GM23338 (cell line): ENCODE measurements at regions not wholly inside any gene's neighbourhood (a gene's known extent, or its start where the extent isn't known, plus 50 kb on each side); places are given as distances from the start of the nearest gene placed in this dataset.

Experiments used
- CREB1 ChIP-seq: fragments of 250-450 bp; sonication (Bioruptor Pico); IDR thresholded peaks from 2 replicates; pipeline ENCODE4 v1.5.0; 2020; ENCODE audit warnings: low read depth, mild to moderate bottlenecking, moderate library complexity
- EZH2 ChIP-seq: fragments of 200-600 bp; sonication (generic); IDR thresholded peaks from one replicate; pipeline ENCODE4 v1.8.0; 2017; ENCODE audit warnings: antibody characterized with exemption, mild to moderate bottlenecking, low read depth; ENCODE audit not compliant: unreplicated experiment
- EZH2phosphoT487 ChIP-seq: fragments of 200-600 bp; sonication (generic); IDR thresholded peaks from one replicate; pipeline ENCODE4 v1.8.1; 2018; ENCODE audit warnings: antibody characterized with exemption; ENCODE audit not compliant: unreplicated experiment
- NANOG ChIP-seq: IDR thresholded peaks from 2 replicates; pipeline ENCODE4 v1.6.1; 2016; ENCODE audit warnings: antibody characterized with exemption, borderline replicate concordance
- POLR2AphosphoS5 ChIP-seq: IDR thresholded peaks from 2 replicates; pipeline ENCODE4 v1.6.1; 2016; ENCODE audit warnings: antibody characterized with exemption, low read depth
- ZNF114 ChIP-seq: fragments of 250-450 bp; sonication (Bioruptor Pico); IDR thresholded peaks from 2 replicates; pipeline ENCODE4 v1.5.0; 2020; ENCODE audit warnings: mild to moderate bottlenecking, moderate library complexity
- TF ChIP-seq, protein P1 (sequence below), 2 experiments: fragments of 200-600 bp in 1 of 2; sonication (generic) in 1 of 2; conservative IDR thresholded peaks; 2 replicates each; pipeline versions ENCODE4 v1.5.1 to v1.6.1; 2016 to 2017; ENCODE audit warnings: antibody characterized with exemption in 2 of 2, low read depth in 2 of 2, mild to moderate bottlenecking in 2 of 2, moderate library complexity in 1 of 2
- TF ChIP-seq, protein P2 (sequence below): IDR thresholded peaks from one replicate; pipeline ENCODE4 v1.6.1; 2018; ENCODE audit warnings: antibody characterized with exemption; ENCODE audit not compliant: unreplicated experiment
- TF ChIP-seq, protein P3 (sequence below): IDR thresholded peaks from 2 replicates; pipeline ENCODE4 v1.6.1; 2016; ENCODE audit warnings: antibody characterized with exemption

DNA sequence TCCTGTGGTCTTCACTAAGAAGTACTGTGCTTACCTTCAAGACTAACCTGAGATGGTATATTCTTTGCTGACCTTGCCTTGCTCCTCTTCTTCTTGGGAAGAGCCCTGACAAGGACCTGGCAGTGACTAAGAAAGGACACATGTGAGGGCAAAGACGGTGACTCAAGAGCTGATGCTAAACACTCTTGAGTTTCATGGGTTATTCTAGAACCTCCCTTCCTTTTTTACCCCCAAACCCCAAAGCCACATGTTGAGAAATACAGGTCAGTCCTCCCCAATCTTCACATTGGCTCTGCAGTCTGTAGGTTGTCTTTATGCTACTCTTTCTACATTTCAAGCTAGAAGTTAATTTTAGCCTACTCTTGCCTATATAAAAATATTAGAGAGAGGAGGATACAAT is 200.6 kb downstream of the SEMA6D start:
- TF ChIP-seq, protein P1, sequence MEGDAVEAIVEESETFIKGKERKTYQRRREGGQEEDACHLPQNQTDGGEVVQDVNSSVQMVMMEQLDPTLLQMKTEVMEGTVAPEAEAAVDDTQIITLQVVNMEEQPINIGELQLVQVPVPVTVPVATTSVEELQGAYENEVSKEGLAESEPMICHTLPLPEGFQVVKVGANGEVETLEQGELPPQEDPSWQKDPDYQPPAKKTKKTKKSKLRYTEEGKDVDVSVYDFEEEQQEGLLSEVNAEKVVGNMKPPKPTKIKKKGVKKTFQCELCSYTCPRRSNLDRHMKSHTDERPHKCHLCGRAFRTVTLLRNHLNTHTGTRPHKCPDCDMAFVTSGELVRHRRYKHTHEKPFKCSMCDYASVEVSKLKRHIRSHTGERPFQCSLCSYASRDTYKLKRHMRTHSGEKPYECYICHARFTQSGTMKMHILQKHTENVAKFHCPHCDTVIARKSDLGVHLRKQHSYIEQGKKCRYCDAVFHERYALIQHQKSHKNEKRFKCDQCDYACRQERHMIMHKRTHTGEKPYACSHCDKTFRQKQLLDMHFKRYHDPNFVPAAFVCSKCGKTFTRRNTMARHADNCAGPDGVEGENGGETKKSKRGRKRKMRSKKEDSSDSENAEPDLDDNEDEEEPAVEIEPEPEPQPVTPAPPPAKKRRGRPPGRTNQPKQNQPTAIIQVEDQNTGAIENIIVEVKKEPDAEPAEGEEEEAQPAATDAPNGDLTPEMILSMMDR (conservative IDR thresholded peaks at IDR 0.05; ENCODE audit: low read depth in 2 of 2), result no peak
- no peak for TF ChIP-seq EZH2
- no peak for TF ChIP-seq CREB1 (CRISPR knock-in tag)
- no peak for TF ChIP-seq POLR2AphosphoS5
- TF ChIP-seq, protein P2, sequence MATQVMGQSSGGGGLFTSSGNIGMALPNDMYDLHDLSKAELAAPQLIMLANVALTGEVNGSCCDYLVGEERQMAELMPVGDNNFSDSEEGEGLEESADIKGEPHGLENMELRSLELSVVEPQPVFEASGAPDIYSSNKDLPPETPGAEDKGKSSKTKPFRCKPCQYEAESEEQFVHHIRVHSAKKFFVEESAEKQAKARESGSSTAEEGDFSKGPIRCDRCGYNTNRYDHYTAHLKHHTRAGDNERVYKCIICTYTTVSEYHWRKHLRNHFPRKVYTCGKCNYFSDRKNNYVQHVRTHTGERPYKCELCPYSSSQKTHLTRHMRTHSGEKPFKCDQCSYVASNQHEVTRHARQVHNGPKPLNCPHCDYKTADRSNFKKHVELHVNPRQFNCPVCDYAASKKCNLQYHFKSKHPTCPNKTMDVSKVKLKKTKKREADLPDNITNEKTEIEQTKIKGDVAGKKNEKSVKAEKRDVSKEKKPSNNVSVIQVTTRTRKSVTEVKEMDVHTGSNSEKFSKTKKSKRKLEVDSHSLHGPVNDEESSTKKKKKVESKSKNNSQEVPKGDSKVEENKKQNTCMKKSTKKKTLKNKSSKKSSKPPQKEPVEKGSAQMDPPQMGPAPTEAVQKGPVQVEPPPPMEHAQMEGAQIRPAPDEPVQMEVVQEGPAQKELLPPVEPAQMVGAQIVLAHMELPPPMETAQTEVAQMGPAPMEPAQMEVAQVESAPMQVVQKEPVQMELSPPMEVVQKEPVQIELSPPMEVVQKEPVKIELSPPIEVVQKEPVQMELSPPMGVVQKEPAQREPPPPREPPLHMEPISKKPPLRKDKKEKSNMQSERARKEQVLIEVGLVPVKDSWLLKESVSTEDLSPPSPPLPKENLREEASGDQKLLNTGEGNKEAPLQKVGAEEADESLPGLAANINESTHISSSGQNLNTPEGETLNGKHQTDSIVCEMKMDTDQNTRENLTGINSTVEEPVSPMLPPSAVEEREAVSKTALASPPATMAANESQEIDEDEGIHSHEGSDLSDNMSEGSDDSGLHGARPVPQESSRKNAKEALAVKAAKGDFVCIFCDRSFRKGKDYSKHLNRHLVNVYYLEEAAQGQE, result no peak
- TF ChIP-seq EZH2phosphoT487, result no peak
- TF ChIP-seq ZNF114 (CRISPR knock-in tag), result no peak
- TF ChIP-seq NANOG, result no peak
- TF ChIP-seq, protein P3, sequence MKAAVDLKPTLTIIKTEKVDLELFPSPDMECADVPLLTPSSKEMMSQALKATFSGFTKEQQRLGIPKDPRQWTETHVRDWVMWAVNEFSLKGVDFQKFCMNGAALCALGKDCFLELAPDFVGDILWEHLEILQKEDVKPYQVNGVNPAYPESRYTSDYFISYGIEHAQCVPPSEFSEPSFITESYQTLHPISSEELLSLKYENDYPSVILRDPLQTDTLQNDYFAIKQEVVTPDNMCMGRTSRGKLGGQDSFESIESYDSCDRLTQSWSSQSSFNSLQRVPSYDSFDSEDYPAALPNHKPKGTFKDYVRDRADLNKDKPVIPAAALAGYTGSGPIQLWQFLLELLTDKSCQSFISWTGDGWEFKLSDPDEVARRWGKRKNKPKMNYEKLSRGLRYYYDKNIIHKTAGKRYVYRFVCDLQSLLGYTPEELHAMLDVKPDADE, result no peak
